Adrenal gland (tissue), 9 donors: ENCODE measurements at regions not wholly inside any gene's neighbourhood (a gene's known extent, or its start where the extent isn't known, plus 50 kb on each side); places are given as distances from the start of the nearest gene placed in this dataset.

Source experiments
- DNase-seq, 7 donors: peaks; one replicate each; pipeline ENCODE4 v3.0.0-alpha.2; 2019 to 2020
- H3K27ac ChIP-seq, 5 donors: fragments of 200-600 bp; sonication (generic) in 4 of 5; 1 replicate in 3 of 5; 2 replicates in 2 of 5; pipeline versions ENCODE4 v1.5.1 to v1.8.0; 2016 to 2020; ENCODE audit warnings: mild to moderate bottlenecking in 1 of 5
- H3K27me3 ChIP-seq: fragments of 200-600 bp; 2 replicates; pipeline ENCODE4 v1.8.0; 2021
- H3K36me3 ChIP-seq, 2 donors: fragments of 200-600 bp; replicated peaks in 1 of 2; 1 replicate in 1 of 2; 2 replicates in 1 of 2; pipeline versions ENCODE4 v1.5.1 to v1.8.0; 2018 to 2022
- H3K4me1 ChIP-seq, 2 donors: fragments of 200-600 bp; replicated peaks in 1 of 2; 1 replicate in 1 of 2; 2 replicates in 1 of 2; pipeline versions ENCODE4 v1.5.1 to v1.8.0; 2018 to 2021
- H3K4me3 ChIP-seq, 4 donors: fragments of 200-600 bp; sonication (generic) in 3 of 4; one replicate each; pipeline ENCODE4 v1.5.1; 2016 to 2018
- H3K9me3 ChIP-seq, 3 donors: fragments of 200-600 bp; sonication (generic) in 1 of 3; replicated peaks in 1 of 3; 1 replicate in 2 of 3; 2 replicates in 1 of 3; pipeline versions ENCODE4 v1.5.1 to v1.8.0; 2016 to 2021
- POLR2A ChIP-seq, 2 donors: fragments of 450-650 bp; IDR thresholded peaks; one replicate each; pipeline ENCODE4 v1.6.1; 2017; ENCODE audit warnings: antibody characterized with exemption in 2 of 2, mild to moderate bottlenecking in 2 of 2, moderate library complexity in 1 of 2
- WGBS, 4 donors: extraction: QIAGEN DNeasy Blood & Tissue Kit in 2 of 4; methylation state at CpG; one replicate each; pipeline versions ENCODE4 v1.1.5 to v1.1.7; 2013 to 2017; 5-methylcytosine and 5-hydroxymethylcytosine counted together
- intact Hi-C, 2 donors: fragments of 100-400 bp; cut with DNase I; formaldehyde crosslinking; loops; one replicate each; pipeline versions ENCODE4 v1.14.1 to v1.15.0; 2022 to 2023
- TF ChIP-seq, protein P1 (sequence below), 6 experiments: fragments of 450-650 bp in 4 of 6; fragments of 200-600 bp in 2 of 6; sonication (generic) in 1 of 6; IDR thresholded peaks; 1 replicate in 5 of 6; 2 replicates in 1 of 6; pipeline versions ENCODE4 v1.5.1 to v1.8.0; 2016 to 2021; ENCODE audit warnings: antibody characterized with exemption in 6 of 6, mild to moderate bottlenecking in 2 of 6, moderate library complexity in 1 of 6
- donor health status: healthy with polysubstance abuse.
- donor health status: Bipolar disorder and iron deficiency.
- donor health status: DM: yes; HTN: yes; CAD: no.
- donor health status: DM: no; HTN: no; CAD: no.
- donor health status: DM: no; HTN: no; CAD: no.

DNA sequence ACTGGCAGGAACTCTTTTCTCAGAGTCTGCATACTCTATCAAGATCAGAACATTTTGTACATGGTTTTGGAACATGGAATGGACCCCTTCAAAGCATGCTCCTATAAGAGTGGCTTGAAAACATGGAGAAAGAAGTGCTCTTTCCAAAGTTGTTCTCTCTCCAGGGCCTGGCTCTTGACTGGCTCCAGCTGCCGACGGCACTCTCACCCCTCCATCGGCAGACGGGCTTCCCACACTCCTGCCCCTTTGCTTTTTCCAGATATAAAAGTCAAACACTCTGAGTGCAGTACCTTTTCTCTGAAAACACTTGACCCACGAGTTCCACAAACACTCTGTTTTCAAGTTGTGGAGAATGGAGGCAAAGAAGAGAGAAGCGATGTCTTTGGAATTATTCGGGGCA, 72.5 kb upstream of the ONECUT1 start:
- WGBS, 4 donors = 64 to 70% (median 66%) methylated on average over 7 of the region's 7 CpGs
- intact Hi-C loops = no loop called here

DNA sequence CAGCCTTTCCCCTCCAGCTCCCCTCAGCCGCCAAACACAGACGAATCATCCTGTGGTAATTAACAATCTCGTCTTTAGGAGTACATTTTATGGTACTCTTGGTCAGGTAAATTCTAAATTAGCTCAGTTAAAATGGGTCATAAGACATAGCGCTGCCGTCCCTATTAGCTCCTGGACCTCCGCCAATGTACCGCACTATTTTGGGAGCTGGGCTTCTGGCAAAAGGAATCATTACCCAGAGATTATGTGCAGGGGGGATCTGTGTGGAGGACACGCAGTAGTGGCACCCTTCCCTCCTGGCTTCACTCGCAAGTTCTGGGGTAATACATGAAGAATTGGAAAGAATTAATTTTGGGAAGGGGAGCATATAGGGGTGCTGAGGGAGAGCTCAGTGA, 68.6 kb upstream of the ONECUT1 start:
- Histone ChIP-seq H3K4me1 (no peaks in the 10 kb centered on the region), H3K27ac (no peak overlapping the region), H3K36me3 (no peaks in the 10 kb centered on the region), H3K9me3 (no peaks in the 10 kb centered on the region), H3K4me3 (no peak overlapping the region), H3K27me3 (peaks cover 4% of the 10 kb centered on the region)
- DNase-seq = no peak
- intact Hi-C loops = loop anchor here in 1 of 2 donors (10.0 kb wide), 1 partner anchor 236 kb away; no protein-coding TSS in a partner anchor
- WGBS, 4 donors = 59 to 71% (median 64%) methylated on average over 9 of the region's 9 CpGs
- TF ChIP-seq, protein P1, sequence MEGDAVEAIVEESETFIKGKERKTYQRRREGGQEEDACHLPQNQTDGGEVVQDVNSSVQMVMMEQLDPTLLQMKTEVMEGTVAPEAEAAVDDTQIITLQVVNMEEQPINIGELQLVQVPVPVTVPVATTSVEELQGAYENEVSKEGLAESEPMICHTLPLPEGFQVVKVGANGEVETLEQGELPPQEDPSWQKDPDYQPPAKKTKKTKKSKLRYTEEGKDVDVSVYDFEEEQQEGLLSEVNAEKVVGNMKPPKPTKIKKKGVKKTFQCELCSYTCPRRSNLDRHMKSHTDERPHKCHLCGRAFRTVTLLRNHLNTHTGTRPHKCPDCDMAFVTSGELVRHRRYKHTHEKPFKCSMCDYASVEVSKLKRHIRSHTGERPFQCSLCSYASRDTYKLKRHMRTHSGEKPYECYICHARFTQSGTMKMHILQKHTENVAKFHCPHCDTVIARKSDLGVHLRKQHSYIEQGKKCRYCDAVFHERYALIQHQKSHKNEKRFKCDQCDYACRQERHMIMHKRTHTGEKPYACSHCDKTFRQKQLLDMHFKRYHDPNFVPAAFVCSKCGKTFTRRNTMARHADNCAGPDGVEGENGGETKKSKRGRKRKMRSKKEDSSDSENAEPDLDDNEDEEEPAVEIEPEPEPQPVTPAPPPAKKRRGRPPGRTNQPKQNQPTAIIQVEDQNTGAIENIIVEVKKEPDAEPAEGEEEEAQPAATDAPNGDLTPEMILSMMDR (IDR thresholded peaks at IDR 0.05) = no peak
- TF ChIP-seq POLR2A (IDR thresholded peaks at IDR 0.05) = no peak

More for the DNA sequence above, 72.5 kb upstream of the ONECUT1 start:
- TF ChIP-seq, protein P1 (IDR thresholded peaks at IDR 0.05) = no peak
- TF ChIP-seq POLR2A (IDR thresholded peaks at IDR 0.05) = no peak
- DNase-seq = no peak
- H3K4me3 ChIP-seq = no peak overlapping the region
- H3K9me3 ChIP-seq = no peaks in the 10 kb centered on the region
- no peaks in the 10 kb centered on the region for H3K36me3 ChIP-seq
- H3K27me3 ChIP-seq = peaks cover 4% of the 10 kb centered on the region
- no peaks in the 10 kb centered on the region for H3K4me1 ChIP-seq
- H3K27ac ChIP-seq = no peak overlapping the region

DNA sequence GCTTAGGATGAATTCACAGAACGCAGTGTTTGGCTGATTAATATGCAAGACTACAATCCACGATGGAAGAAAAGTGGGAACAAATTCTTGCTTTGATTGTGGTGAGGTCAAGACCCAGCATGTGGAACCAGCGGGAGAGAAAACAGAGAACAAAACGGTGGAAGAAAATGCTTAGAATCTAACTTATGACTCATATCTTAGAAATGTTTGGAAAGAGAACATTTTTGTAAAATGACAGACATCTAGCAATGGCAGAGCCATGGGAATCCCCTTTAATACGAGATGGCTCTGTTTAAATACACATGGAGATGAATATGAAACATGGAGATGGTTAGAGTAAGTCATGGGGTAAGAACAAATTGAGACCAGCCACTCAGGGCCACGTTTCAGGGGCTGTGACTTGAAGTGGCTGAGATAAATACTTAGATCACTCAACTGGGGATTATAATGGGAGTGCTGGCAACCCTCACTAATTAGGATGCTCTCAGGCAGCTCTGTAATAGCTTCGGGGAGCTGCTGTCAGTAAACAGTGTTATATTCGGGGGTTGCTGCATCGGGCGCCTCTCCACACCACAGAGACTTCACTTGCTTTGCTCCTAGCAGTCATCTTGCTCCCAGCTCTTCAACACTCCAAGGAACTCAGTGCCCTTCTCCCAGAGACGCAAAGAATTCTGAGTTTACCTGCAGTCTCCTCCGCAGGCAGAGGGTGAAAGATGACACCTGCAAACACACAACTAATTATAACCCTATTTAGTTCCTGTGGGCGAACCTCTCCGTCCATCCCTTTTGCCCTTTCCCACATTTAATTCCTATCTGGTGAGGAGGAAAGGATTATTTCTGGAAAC, 68.0 kb upstream of the ONECUT1 start:
- WGBS, 4 donors = 29 to 40% (median 30%) methylated on average over 14 of the region's 14 CpGs
- Histone ChIP-seq H3K27me3 (peaks cover 4% of the 10 kb centered on the region), H3K9me3 (no peaks in the 10 kb centered on the region), H3K4me3 (no peak overlapping the region), H3K4me1 (no peaks in the 10 kb centered on the region), H3K27ac (no peak overlapping the region), H3K36me3 (no peaks in the 10 kb centered on the region)
- DNase-seq = no peak
- intact Hi-C loops = loop anchor here in 1 of 2 donors (10.0 kb wide), 1 partner anchor 237 kb away; no protein-coding TSS in a partner anchor
- TF ChIP-seq POLR2A (IDR thresholded peaks at IDR 0.05) = no peak
- TF ChIP-seq, protein P1 (IDR thresholded peaks at IDR 0.05) = no peak

DNA sequence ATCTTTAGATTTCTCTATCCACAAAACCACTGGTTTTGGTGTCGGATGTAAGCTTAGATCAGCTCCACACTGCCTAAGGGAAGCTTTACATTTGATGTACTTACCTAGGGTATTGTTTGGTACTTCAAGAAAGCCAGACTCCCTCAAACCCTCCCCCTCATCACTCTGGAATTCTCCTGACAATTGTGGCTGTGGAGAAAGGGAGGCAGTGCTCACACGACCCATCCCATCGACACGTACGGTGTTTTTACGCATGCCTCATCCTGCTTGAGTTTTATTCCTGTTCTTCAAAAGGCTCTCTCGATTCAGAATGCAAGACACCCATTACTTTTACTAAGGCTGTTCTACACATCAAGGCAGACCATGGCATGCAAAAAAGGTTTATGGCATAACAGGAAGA, 67.3 kb upstream of the ONECUT1 start:
- Histone ChIP-seq H3K4me1 (no peaks in the 10 kb centered on the region), H3K36me3 (no peaks in the 10 kb centered on the region), H3K9me3 (no peaks in the 10 kb centered on the region), H3K27ac (no peak overlapping the region), H3K27me3 (peaks cover 4% of the 10 kb centered on the region), H3K4me3 (no peak overlapping the region)
- TF ChIP-seq, protein P1 (IDR thresholded peaks at IDR 0.05) = no peak
- TF ChIP-seq POLR2A (IDR thresholded peaks at IDR 0.05) = no peak
- DNase-seq = no peak
- intact Hi-C loops = loop anchor here in 1 of 2 donors (10.0 kb wide), 1 partner anchor 237 kb away; no protein-coding TSS in a partner anchor
- WGBS, 4 donors = 38 to 54% (median 53%) methylated on average over 7 of the region's 7 CpGs
